HepG2 (cell line): ENCODE measurements at regions not wholly inside any gene's neighbourhood (a gene's known extent, or its start where the extent isn't known, plus 50 kb on each side); places are given as distances from the start of the nearest gene placed in this dataset.

Source experiments
- ATAC-seq: fragments of 200-7000 bp; cut with Tn5 transposase; 3 replicates; pipeline ENCODE4 v1.9.1; 2020; ENCODE audit warnings: mild to moderate bottlenecking, moderate library complexity
- BruUV-seq: library from RNA; stranded (reverse); fragments of 400-500 nt; replicated peaks from 2 replicates; lab custom pipeline; 2021; lab: Mats Ljungman, UMichigan
- CTCF ChIA-PET: fragments of 300-600 bp; formaldehyde crosslinking; extraction: SDS; loops from one replicate; lab custom pipeline; 2021; ENCODE audit warnings: low total read pairs, inconsistent platforms, low intra/inter-chr PET ratio; lab: Yijun Ruan, JAX
- POLR2A ChIA-PET: fragments of 350-600 bp; sonication (Branson Sonifier 250); formaldehyde crosslinking; loops from one replicate; lab custom pipeline; 2020; ENCODE audit warnings: antibody characterized with exemption, inconsistent platforms; lab: Yijun Ruan, JAX
- DNase-seq: peaks from one replicate; pipeline ENCODE4 v3.0.0-alpha.2; 2015; ENCODE audit warnings: low spot score
- FAIRE-seq: peaks from 3 replicates; lab custom pipeline; 2011; peaks lifted over from hg19 to GRCh38; lab: Jason Lieb, UNC
- H2AFZ ChIP-seq: one replicate; pipeline ENCODE4 v1.6.1; 2011; ENCODE audit warnings: low read length, inconsistent platforms
- H3K27ac ChIP-seq: fragments of 300-600 bp; 3 replicates; pipeline ENCODE4 v1.8.0; 2011; ENCODE audit warnings: mixed run types, mild to moderate bottlenecking, mixed read lengths, low read length, inconsistent platforms; ENCODE audit not compliant: insufficient read depth; ENCODE audit errors: extremely low read length
- H3K27me3 ChIP-seq, 2 experiments: fragments of 200-600 bp in 1 of 2; 2 replicates in 1 of 2; 3 replicates in 1 of 2; pipeline versions ENCODE4 v1.6.0 to v1.8.0; 2011; ENCODE audit warnings: low read length in 2 of 2, mild to moderate bottlenecking in 2 of 2, moderate library complexity in 2 of 2, inconsistent platforms in 1 of 2; ENCODE audit not compliant: insufficient read depth in 2 of 2, control insufficient read depth in 1 of 2
- H3K36me3 ChIP-seq, 2 experiments: fragments of 200-600 bp in 1 of 2; replicated peaks in 1 of 2; 2 replicates in 1 of 2; 3 replicates in 1 of 2; pipeline versions ENCODE4 v1.5.1 to v1.8.0; 2011; ENCODE audit warnings: low read length in 2 of 2, inconsistent platforms in 1 of 2; ENCODE audit not compliant: insufficient read depth in 2 of 2, control insufficient read depth in 1 of 2
- H3K4me1 ChIP-seq: 2 replicates; pipeline ENCODE4 v1.5.1; 2012; ENCODE audit warnings: low read length, inconsistent platforms; ENCODE audit not compliant: insufficient read depth
- H3K4me2 ChIP-seq: 2 replicates; pipeline ENCODE4 v1.6.0; 2011; ENCODE audit warnings: low read depth, low read length, inconsistent platforms
- H3K4me3 ChIP-seq, 3 experiments: fragments of 200-600 bp in 1 of 3; sonication (generic), shearing (Covaris generic) in 1 of 3; replicated peaks in 1 of 3; 2 replicates each; pipeline ENCODE4 v1.5.1; 2011 to 2016; ENCODE audit warnings: low read length in 3 of 3, inconsistent platforms in 2 of 3, low read depth in 2 of 3, mild to moderate bottlenecking in 2 of 3, control low read depth in 1 of 3, mixed read lengths in 1 of 3; ENCODE audit not compliant: insufficient read depth in 1 of 3
- H3K79me2 ChIP-seq: one replicate; pipeline ENCODE4 v1.6.1; 2011; ENCODE audit warnings: low read length, inconsistent platforms; ENCODE audit not compliant: insufficient read depth
- H3K9ac ChIP-seq: 2 replicates; pipeline ENCODE4 v1.6.0; 2011; ENCODE audit warnings: mild to moderate bottlenecking, low read depth, low read length, inconsistent platforms; ENCODE audit not compliant: insufficient read depth
- H3K9me3 ChIP-seq: 2 replicates; pipeline ENCODE4 v1.5.1; 2012; ENCODE audit warnings: mild to moderate bottlenecking, low read length
- H4K20me1 ChIP-seq: 2 replicates; pipeline ENCODE4 v1.6.0; 2011; ENCODE audit warnings: inconsistent platforms, mild to moderate bottlenecking, low read length, moderate library complexity; ENCODE audit not compliant: insufficient read depth
- CBX5 ChIP-seq: sonication (generic); formaldehyde crosslinking; IDR thresholded peaks from 2 replicates; pipeline ENCODE4 v1.4.0; 2020; ENCODE audit warnings: missing genetic modification reagents, borderline replicate concordance
- HOXA5 ChIP-seq: sonication (generic); formaldehyde crosslinking; IDR thresholded peaks from 2 replicates; pipeline ENCODE4 v1.4.0; 2020; ENCODE audit warnings: missing genetic modification reagents
- IKZF1 ChIP-seq: fragments of 450-650 bp; IDR thresholded peaks from 2 replicates; pipeline ENCODE4 v1.7.1; 2016
- KDM4B ChIP-seq: sonication (generic); formaldehyde crosslinking; IDR thresholded peaks from 2 replicates; pipeline ENCODE4 v1.4.0; 2020; ENCODE audit warnings: missing genetic modification reagents
- KLF16 ChIP-seq, 2 experiments: sonication (generic) in 1 of 2; formaldehyde crosslinking in 1 of 2; IDR thresholded peaks; 2 replicates each; pipeline versions ENCODE4 v1.6.1 to v1.8.0; 2016 to 2023; ENCODE audit warnings: missing genetic modification reagents in 2 of 2, missing compliant biosample characterization in 1 of 2
- NRL ChIP-seq: sonication (generic); formaldehyde crosslinking; IDR thresholded peaks from 2 replicates; pipeline ENCODE4 v1.5.0; 2020; ENCODE audit warnings: missing genetic modification reagents, mild to moderate bottlenecking, moderate library complexity, borderline replicate concordance
- PCBP2 ChIP-seq: fragments of 200-400 bp; formaldehyde crosslinking; optimal IDR thresholded peaks from 2 replicates; pipeline ENCODE3; 2018; ENCODE audit warnings: low read length, low read depth; ENCODE audit not compliant: poor library complexity, severe bottlenecking
- POLR2AphosphoS5 ChIP-seq: IDR thresholded peaks from 2 replicates; pipeline ENCODE4 v1.6.1; 2012; ENCODE audit warnings: low read depth, low read length
- SRSF1 ChIP-seq: fragments of 200-400 bp; formaldehyde crosslinking; optimal IDR thresholded peaks from 2 replicates; pipeline ENCODE3; 2017; ENCODE audit warnings: mild to moderate bottlenecking, low read depth, low read length, moderate library complexity
- ZNF101 ChIP-seq: sonication (generic); formaldehyde crosslinking; IDR thresholded peaks from 2 replicates; pipeline ENCODE4 v1.4.0; 2020; ENCODE audit warnings: mild to moderate bottlenecking, low read depth, missing genetic modification reagents, borderline replicate concordance
- ZNF256 ChIP-seq: sonication (generic); formaldehyde crosslinking; conservative IDR thresholded peaks from 2 replicates; pipeline ENCODE4 v1.4.0; 2020; ENCODE audit warnings: missing genetic modification reagents
- ZNF326 ChIP-seq: sonication (generic); formaldehyde crosslinking; IDR thresholded peaks from 2 replicates; pipeline ENCODE4 v1.4.0; 2020; ENCODE audit warnings: missing genetic modification reagents, borderline replicate concordance
- ZNF569 ChIP-seq: sonication (generic); formaldehyde crosslinking; IDR thresholded peaks from 2 replicates; pipeline ENCODE4 v1.5.0; 2020; ENCODE audit warnings: mild to moderate bottlenecking, missing genetic modification reagents, moderate library complexity, borderline replicate concordance
- WGBS: methylation state at CpG from one replicate; pipeline ENCODE4 v1.1.6; 2017; ENCODE audit warnings: low lambda C conversion rate; 5-methylcytosine and 5-hydroxymethylcytosine counted together
- in situ Hi-C: cut with HindIII; loops from 2 replicates; pipeline ENCODE4 v1.10.0; 2017; ENCODE audit warnings: low pct_unique_long_range_greater_than_20kb; ENCODE audit not compliant: extremely low pct_ligation_motif_present
- intact Hi-C: fragments of 100-400 bp; cut with micrococcal nuclease; formaldehyde crosslinking; loops from one replicate; pipeline ENCODE4 v1.10.0; 2022; ENCODE audit not compliant: unreplicated experiment
- TF ChIP-seq, protein P1 (sequence below): sonication (generic); formaldehyde crosslinking; conservative IDR thresholded peaks from 2 replicates; pipeline ENCODE4 v1.8.0; 2022; ENCODE audit warnings: mild to moderate bottlenecking, moderate library complexity, missing genetic modification reagents

DNA sequence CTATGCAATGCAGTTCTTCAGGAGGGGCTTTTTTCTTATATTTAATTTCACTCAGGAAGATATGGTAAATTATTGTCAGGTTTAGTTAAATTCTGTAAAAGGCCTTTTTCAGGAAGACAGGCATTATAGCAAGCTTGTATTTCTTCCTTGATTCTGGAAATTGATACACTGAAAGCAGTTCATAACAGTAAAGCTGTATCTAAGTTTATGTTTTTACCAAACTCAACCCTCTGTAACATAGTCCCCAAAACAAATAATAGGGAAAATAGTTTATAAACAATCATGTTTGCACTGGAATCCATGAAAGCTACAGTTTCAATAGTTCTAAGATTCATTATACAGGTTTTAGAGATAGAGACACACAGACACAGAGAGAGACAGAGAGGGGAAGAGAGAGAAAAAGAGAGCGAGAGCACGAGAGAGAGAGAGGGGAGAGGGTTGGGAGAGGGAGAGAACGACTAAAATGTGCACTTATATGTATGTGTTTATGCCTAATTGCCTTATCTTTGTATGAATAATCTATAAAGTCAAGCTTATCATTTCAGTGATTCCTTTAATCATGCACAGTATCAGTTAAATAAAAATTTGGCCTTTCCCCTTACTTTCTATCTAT, 454.4 kb downstream of the RFPL4B start:
- H3K4me2 ChIP-seq: no peak overlapping the region
- H4K20me1 ChIP-seq: no peaks in the 10 kb centered on the region
- WGBS: 2% methylated on average over 3 of the region's 3 CpGs
- ATAC-seq (no peak), DNase-seq (no peak), FAIRE-seq (no peak)
- H2AFZ ChIP-seq: no peak overlapping the region
- in situ Hi-C loops (no loop called here), intact Hi-C loops (no loop called here)
- no peaks in the 10 kb centered on the region for H3K36me3 ChIP-seq
- POLR2A ChIA-PET: no interaction called here
- H3K9me3 ChIP-seq: no peaks in the 10 kb centered on the region
- H3K27me3 ChIP-seq: no peaks in the 10 kb centered on the region
- H3K27ac ChIP-seq: no peak overlapping the region
- BruUV-seq: no TSS peak
- no peak overlapping the region for H3K4me3 ChIP-seq
- H3K4me1 ChIP-seq: no peaks in the 10 kb centered on the region
- TF ChIP-seq HOXA5 (CRISPR knock-in tag) (no peak), ZNF256 (CRISPR knock-in tag) (no peak), PCBP2 (no peak), NRL (CRISPR knock-in tag) (no peak), KLF16 (CRISPR knock-in tag; IDR thresholded peaks at IDR 0.05) (no peak), SRSF1 (no peak), ZNF569 (CRISPR knock-in tag) (no peak), POLR2AphosphoS5 (no peak), IKZF1 (no peak), CBX5 (CRISPR knock-in tag) (no peak), ZNF101 (no peak), ZNF326 (CRISPR knock-in tag) (no peak), KDM4B (no peak)
- TF ChIP-seq, protein P1, sequence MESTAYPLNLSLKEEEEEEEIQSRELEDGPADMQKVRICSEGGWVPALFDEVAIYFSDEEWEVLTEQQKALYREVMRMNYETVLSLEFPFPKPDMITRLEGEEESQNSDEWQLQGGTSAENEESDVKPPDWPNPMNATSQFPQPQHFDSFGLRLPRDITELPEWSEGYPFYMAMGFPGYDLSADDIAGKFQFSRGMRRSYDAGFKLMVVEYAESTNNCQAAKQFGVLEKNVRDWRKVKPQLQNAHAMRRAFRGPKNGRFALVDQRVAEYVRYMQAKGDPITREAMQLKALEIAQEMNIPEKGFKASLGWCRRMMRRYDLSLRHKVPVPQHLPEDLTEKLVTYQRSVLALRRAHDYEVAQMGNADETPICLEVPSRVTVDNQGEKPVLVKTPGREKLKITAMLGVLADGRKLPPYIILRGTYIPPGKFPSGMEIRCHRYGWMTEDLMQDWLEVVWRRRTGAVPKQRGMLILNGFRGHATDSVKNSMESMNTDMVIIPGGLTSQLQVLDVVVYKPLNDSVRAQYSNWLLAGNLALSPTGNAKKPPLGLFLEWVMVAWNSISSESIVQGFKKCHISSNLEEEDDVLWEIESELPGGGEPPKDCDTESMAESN (CRISPR knock-in tag): no peak
- CTCF ChIA-PET: no interaction called here
- H3K9ac ChIP-seq: no peak overlapping the region
- no peaks in the 10 kb centered on the region for H3K79me2 ChIP-seq
